Brain microvascular endothelial cell (primary cell): ENCODE measurements at regions not wholly inside any gene's neighbourhood (a gene's known extent, or its start where the extent isn't known, plus 50 kb on each side); places are given as distances from the start of the nearest gene placed in this dataset.

Source experiments
- DNase-seq: peaks from one replicate; pipeline ENCODE4 v3.0.0-alpha.2; 2020
- H3K27ac ChIP-seq: fragments of 250-450 bp; sonication (Bioruptor Pico); 2 replicates; pipeline ENCODE4 v1.5.1; 2020; ENCODE audit warnings: mild to moderate bottlenecking, moderate library complexity
- H3K27me3 ChIP-seq: fragments of 250-450 bp; sonication (Bioruptor Pico); replicated peaks from 2 replicates; pipeline ENCODE4 v1.5.1; 2020; ENCODE audit warnings: mild to moderate bottlenecking
- H3K36me3 ChIP-seq: fragments of 250-450 bp; sonication (Bioruptor Pico); replicated peaks from 2 replicates; pipeline ENCODE4 v1.5.1; 2020; ENCODE audit warnings: mild to moderate bottlenecking
- H3K4me3 ChIP-seq: 2 replicates; pipeline ENCODE4 v1.5.1; 2011; ENCODE audit warnings: low read depth, mild to moderate bottlenecking, control low read depth, low read length, moderate library complexity
- CTCF ChIP-seq: IDR thresholded peaks from 2 replicates; pipeline ENCODE4 v1.5.1; 2011; ENCODE audit warnings: low read depth, mild to moderate bottlenecking, moderate library complexity, low read length, control low read depth, inconsistent platforms; ENCODE audit errors: missing control alignments
- in situ Hi-C: cut with HindIII; loops from 2 replicates; pipeline ENCODE4 v1.10.0; 2017; ENCODE audit warnings: low sequenced_read_pairs, low pct_ligation_motif_present

GRCh38 chr4:124955476-124955875, 242.9 kb upstream of the ANKRD50 start:
- DNase-seq = no peak
- Histone ChIP-seq H3K4me3 (no peak overlapping the region), H3K27me3 (no peaks in the 10 kb centered on the region), H3K36me3 (no peaks in the 10 kb centered on the region), H3K27ac (no peak overlapping the region)
- in situ Hi-C loops = no loop called here
- TF ChIP-seq CTCF = no peak

GRCh38 chr4:124954046-124954445, 241.5 kb upstream of the ANKRD50 start:
- no peak overlapping the region for H3K4me3 ChIP-seq
- TF ChIP-seq CTCF = no peak
- H3K27me3 ChIP-seq = no peaks in the 10 kb centered on the region
- in situ Hi-C loops = no loop called here
- H3K36me3 ChIP-seq = no peaks in the 10 kb centered on the region
- H3K27ac ChIP-seq = no peak overlapping the region
- no peak for DNase-seq

GRCh38 chr4:124953486-124953885, 241.0 kb upstream of the ANKRD50 start:
- no peak for TF ChIP-seq CTCF
- in situ Hi-C loops = no loop called here
- Histone ChIP-seq H3K27me3 (no peaks in the 10 kb centered on the region), H3K27ac (peak overlapping the region; percentile 33), H3K4me3 (no peak overlapping the region), H3K36me3 (no peaks in the 10 kb centered on the region)
- DNase-seq = no peak

- no peak for TF ChIP-seq CTCF
- in situ Hi-C loops = no loop called here
- H3K36me3 ChIP-seq = no peaks in the 10 kb centered on the region
- peak overlapping the region; percentile 42 for H3K27ac ChIP-seq
- H3K27me3 ChIP-seq = no peaks in the 10 kb centered on the region
- DNase-seq = no peak
- no peak overlapping the region for H3K4me3 ChIP-seq
Observed at GRCh38 chr4:124953061-124953460, 240.5 kb upstream of the ANKRD50 start.

GRCh38 chr4:124952601-124953000, 240.1 kb upstream of the ANKRD50 start:
- in situ Hi-C loops = no loop called here
- no peak overlapping the region for H3K4me3 ChIP-seq
- H3K36me3 ChIP-seq = no peaks in the 10 kb centered on the region
- no peak for TF ChIP-seq CTCF
- H3K27me3 ChIP-seq = no peaks in the 10 kb centered on the region
- no peak for DNase-seq
- H3K27ac ChIP-seq = peak overlapping the region; percentile 42

GRCh38 chr4:124948976-124949597, 236.6 kb upstream of the ANKRD50 start:
- H3K27me3 ChIP-seq = no peaks in the 10 kb centered on the region
- no peak overlapping the region for H3K4me3 ChIP-seq
- no peaks in the 10 kb centered on the region for H3K36me3 ChIP-seq
- H3K27ac ChIP-seq = peak overlapping the region; percentile 50
- TF ChIP-seq CTCF = no peak
- in situ Hi-C loops = no loop called here
- peak; percentile 62 for DNase-seq
